A549 (cell line): ENCODE measurements at regions not wholly inside any gene's neighbourhood (a gene's known extent, or its start where the extent isn't known, plus 50 kb on each side); places are given as distances from the start of the nearest gene placed in this dataset.

Experiments
- CHD4 ChIP-seq: fragments of 200-600 bp; sonication (generic); IDR thresholded peaks from 2 replicates; pipeline ENCODE4 v1.6.1; 2016; ENCODE audit warnings: antibody characterized with exemption, mild to moderate bottlenecking, borderline replicate concordance
- EHF ChIP-seq: fragments of 250-450 bp; sonication (Bioruptor Pico); IDR thresholded peaks from 2 replicates; pipeline ENCODE4 v1.5.0; 2020; ENCODE audit warnings: mild to moderate bottlenecking
- EHMT2 ChIP-seq: fragments of 200-600 bp; sonication (generic); IDR thresholded peaks from 2 replicates; pipeline ENCODE4 v1.6.1; 2016; ENCODE audit warnings: antibody characterized with exemption, low read depth, mild to moderate bottlenecking, moderate library complexity
- EP300 ChIP-seq, 2 experiments: fragments of >200 bp; sonication (Bioruptor Twin); formaldehyde crosslinking; IDR thresholded peaks; 2 replicates in 1 of 2; 3 replicates in 1 of 2; pipeline ENCODE4 v1.6.1; 2016 to 2017
- GATA3 ChIP-seq: IDR thresholded peaks from 2 replicates; pipeline ENCODE4 v1.6.1; 2012; ENCODE audit warnings: borderline replicate concordance
- KDM1A ChIP-seq: fragments of 200-600 bp; sonication (generic); IDR thresholded peaks from 2 replicates; pipeline ENCODE4 v1.6.1; 2016; ENCODE audit warnings: low read depth, mild to moderate bottlenecking
- PHF8 ChIP-seq: fragments of 200-600 bp; sonication (generic); IDR thresholded peaks from 2 replicates; pipeline ENCODE4 v1.6.1; 2016; ENCODE audit warnings: low read depth, mild to moderate bottlenecking, antibody characterized with exemption, moderate library complexity, borderline replicate concordance
- POLR2A ChIP-seq: IDR thresholded peaks from 2 replicates; pipeline ENCODE4 v1.6.1; 2012; ENCODE audit warnings: mild to moderate bottlenecking, low read length
- RCOR1 ChIP-seq: fragments of 150-350 bp; IDR thresholded peaks from 2 replicates; pipeline ENCODE4 v1.6.1; 2014; ENCODE audit warnings: antibody characterized with exemption, low read length, low read depth
- RNF2 ChIP-seq: fragments of 200-600 bp; sonication (generic); IDR thresholded peaks from 2 replicates; pipeline ENCODE4 v1.6.1; 2016; ENCODE audit warnings: low read depth, mild to moderate bottlenecking, antibody characterized with exemption, moderate library complexity, borderline replicate concordance
- TF ChIP-seq, protein P1 (sequence below): fragments of >200 bp; sonication (Bioruptor Twin); formaldehyde crosslinking; IDR thresholded peaks from 3 replicates; pipeline ENCODE4 v1.5.1; 2016
- TF ChIP-seq, protein P2 (sequence below): fragments of >200 bp; sonication (Bioruptor Twin); formaldehyde crosslinking; IDR thresholded peaks from 3 replicates; pipeline ENCODE4 v1.6.1; 2016
- TF ChIP-seq, protein P3 (sequence below): fragments of 450-650 bp; IDR thresholded peaks from 2 replicates; pipeline ENCODE4 v1.6.1; 2014; ENCODE audit warnings: antibody characterized with exemption

DNA sequence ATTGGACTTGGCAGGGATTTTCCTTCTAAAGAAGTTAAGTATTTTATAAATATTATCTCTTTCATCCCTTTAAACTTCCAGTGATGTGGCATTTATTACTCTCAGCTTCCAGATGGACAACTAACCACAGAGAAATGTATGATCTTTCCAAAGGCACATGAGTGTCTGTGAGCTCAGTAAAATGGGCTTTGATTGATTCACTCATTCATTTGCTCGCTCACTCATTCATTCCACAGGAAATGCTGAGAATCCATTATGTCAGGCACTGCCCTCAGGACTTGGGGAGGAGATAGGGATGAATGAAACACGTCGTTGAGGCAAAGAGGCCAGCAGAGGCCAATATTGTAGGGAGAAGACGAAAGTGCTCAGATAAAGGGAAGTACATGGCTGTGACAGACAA is 359.3 kb downstream of the EFNB2 start:
- TF ChIP-seq KDM1A (no peak), CHD4 (no peak), RNF2 (no peak), RCOR1 (no peak), EHF (CRISPR knock-in tag) (no peak), PHF8 (no peak), POLR2A (no peak), GATA3 (no peak), EHMT2 (no peak), EP300 (IDR thresholded peaks at IDR 0.05) (no peak)
- TF ChIP-seq, protein P1, sequence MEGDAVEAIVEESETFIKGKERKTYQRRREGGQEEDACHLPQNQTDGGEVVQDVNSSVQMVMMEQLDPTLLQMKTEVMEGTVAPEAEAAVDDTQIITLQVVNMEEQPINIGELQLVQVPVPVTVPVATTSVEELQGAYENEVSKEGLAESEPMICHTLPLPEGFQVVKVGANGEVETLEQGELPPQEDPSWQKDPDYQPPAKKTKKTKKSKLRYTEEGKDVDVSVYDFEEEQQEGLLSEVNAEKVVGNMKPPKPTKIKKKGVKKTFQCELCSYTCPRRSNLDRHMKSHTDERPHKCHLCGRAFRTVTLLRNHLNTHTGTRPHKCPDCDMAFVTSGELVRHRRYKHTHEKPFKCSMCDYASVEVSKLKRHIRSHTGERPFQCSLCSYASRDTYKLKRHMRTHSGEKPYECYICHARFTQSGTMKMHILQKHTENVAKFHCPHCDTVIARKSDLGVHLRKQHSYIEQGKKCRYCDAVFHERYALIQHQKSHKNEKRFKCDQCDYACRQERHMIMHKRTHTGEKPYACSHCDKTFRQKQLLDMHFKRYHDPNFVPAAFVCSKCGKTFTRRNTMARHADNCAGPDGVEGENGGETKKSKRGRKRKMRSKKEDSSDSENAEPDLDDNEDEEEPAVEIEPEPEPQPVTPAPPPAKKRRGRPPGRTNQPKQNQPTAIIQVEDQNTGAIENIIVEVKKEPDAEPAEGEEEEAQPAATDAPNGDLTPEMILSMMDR, result no peak
- TF ChIP-seq, protein P2, sequence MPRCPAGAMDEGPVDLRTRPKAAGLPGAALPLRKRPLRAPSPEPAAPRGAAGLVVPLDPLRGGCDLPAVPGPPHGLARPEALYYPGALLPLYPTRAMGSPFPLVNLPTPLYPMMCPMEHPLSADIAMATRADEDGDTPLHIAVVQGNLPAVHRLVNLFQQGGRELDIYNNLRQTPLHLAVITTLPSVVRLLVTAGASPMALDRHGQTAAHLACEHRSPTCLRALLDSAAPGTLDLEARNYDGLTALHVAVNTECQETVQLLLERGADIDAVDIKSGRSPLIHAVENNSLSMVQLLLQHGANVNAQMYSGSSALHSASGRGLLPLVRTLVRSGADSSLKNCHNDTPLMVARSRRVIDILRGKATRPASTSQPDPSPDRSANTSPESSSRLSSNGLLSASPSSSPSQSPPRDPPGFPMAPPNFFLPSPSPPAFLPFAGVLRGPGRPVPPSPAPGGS, result no peak
- TF ChIP-seq, protein P3, sequence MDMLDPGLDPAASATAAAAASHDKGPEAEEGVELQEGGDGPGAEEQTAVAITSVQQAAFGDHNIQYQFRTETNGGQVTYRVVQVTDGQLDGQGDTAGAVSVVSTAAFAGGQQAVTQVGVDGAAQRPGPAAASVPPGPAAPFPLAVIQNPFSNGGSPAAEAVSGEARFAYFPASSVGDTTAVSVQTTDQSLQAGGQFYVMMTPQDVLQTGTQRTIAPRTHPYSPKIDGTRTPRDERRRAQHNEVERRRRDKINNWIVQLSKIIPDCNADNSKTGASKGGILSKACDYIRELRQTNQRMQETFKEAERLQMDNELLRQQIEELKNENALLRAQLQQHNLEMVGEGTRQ, result no peak
